ENCODE measurements at regions not wholly inside any gene's neighbourhood (a gene's known extent, or its start where the extent isn't known, plus 50 kb on each side); places are given as distances from the start of the nearest gene placed in this dataset.
A peak's percentile ranks its signal among the peaks of the same experiment; 100 is the strongest.
"Not testable (repeated sequence)": the region's sequence is repeated elsewhere in the genome, so short reads cannot be mapped to it uniquely, and the experiment has no call there.

GRCh38 chr18:77353349-77353748 is 103.7 kb downstream of the GALR1 start:
- peak; percentile 4 for TF ChIP-seq CTCF (IDR thresholded peaks at IDR 0.05; ENCODE audit: low read depth, low read length)
- H3K4me3 ChIP-seq (ENCODE audit: low read depth, low read length): not testable (repeated sequence)
- DNase-seq (ENCODE audit: low read depth): peak; percentile 20

- H3K4me3 ChIP-seq (ENCODE audit: low read depth, low read length): no peak overlapping the region
- TF ChIP-seq CTCF (IDR thresholded peaks at IDR 0.05; ENCODE audit: low read depth, low read length): no peak
- no peak for TF ChIP-seq POLR2A (IDR thresholded peaks at IDR 0.05; ENCODE audit: extremely low read depth, insufficient read length)
- no peak for TF ChIP-seq MYC (IDR thresholded peaks at IDR 0.05; ENCODE audit: low read depth, low read length)
- TF ChIP-seq MAX (IDR thresholded peaks at IDR 0.05; ENCODE audit: low read depth, low read length): no peak
- DNase-seq (ENCODE audit: low read depth): no peak
Observed at GRCh38 chr18:77359561-77360314, 110.1 kb downstream of the GALR1 start.

GRCh38 chr18:77360315-77361190 is 110.9 kb downstream of the GALR1 start:
- H3K4me3 ChIP-seq (ENCODE audit: low read depth, low read length): no peak overlapping the region
- peak; percentile 27 for DNase-seq (ENCODE audit: low read depth)

GRCh38 chr18:77361382-77361781 is 111.7 kb downstream of the GALR1 start:
- H3K4me3 ChIP-seq (ENCODE audit: low read depth, low read length): no peak overlapping the region
- no peak for DNase-seq (ENCODE audit: low read depth)

More at GRCh38 chr18:77360315-77361190, 110.9 kb downstream of the GALR1 start:
- TF ChIP-seq MYC (IDR thresholded peaks at IDR 0.05; ENCODE audit: low read depth, low read length): no peak
- TF ChIP-seq POLR2A (IDR thresholded peaks at IDR 0.05; ENCODE audit: extremely low read depth, insufficient read length): no peak
- no peak for TF ChIP-seq MAX (IDR thresholded peaks at IDR 0.05; ENCODE audit: low read depth, low read length)
- TF ChIP-seq CTCF (IDR thresholded peaks at IDR 0.05; ENCODE audit: low read depth, low read length): no peak

GRCh38 chr18:77365667-77366066 is 116.0 kb downstream of the GALR1 start:
- no peak overlapping the region for H3K4me3 ChIP-seq (ENCODE audit: low read depth, low read length)
- TF ChIP-seq POLR2A (IDR thresholded peaks at IDR 0.05; ENCODE audit: extremely low read depth, insufficient read length) (no peak), CTCF (IDR thresholded peaks at IDR 0.05; ENCODE audit: low read depth, low read length) (no peak), MAX (IDR thresholded peaks at IDR 0.05; ENCODE audit: low read depth, low read length) (no peak), MYC (IDR thresholded peaks at IDR 0.05; ENCODE audit: low read depth, low read length) (no peak)
- no peak for DNase-seq (ENCODE audit: low read depth)

More at GRCh38 chr18:77361382-77361781, 111.7 kb downstream of the GALR1 start:
- TF ChIP-seq POLR2A (IDR thresholded peaks at IDR 0.05; ENCODE audit: extremely low read depth, insufficient read length) (no peak), MYC (IDR thresholded peaks at IDR 0.05; ENCODE audit: low read depth, low read length) (no peak), CTCF (IDR thresholded peaks at IDR 0.05; ENCODE audit: low read depth, low read length) (no peak), MAX (IDR thresholded peaks at IDR 0.05; ENCODE audit: low read depth, low read length) (no peak)
